Neural cell (in vitro differentiated cells): ENCODE measurements at regions not wholly inside any gene's neighbourhood (a gene's known extent, or its start where the extent isn't known, plus 50 kb on each side); places are given as distances from the start of the nearest gene placed in this dataset.

Experiments used
- H2AFZ ChIP-seq: fragments of 200-600, 300-800 bp; sonication (generic), shearing (Covaris generic); 2 replicates; pipeline ENCODE4 v1.6.0; 2014; ENCODE audit warnings: low read depth, mild to moderate bottlenecking, antibody characterized with exemption, low read length, moderate library complexity
- H3F3A ChIP-seq: fragments of 200-600 bp; shearing (Covaris generic); 2 replicates; pipeline ENCODE4 v1.6.1; 2016; ENCODE audit warnings: mild to moderate bottlenecking, moderate library complexity, mixed read lengths, antibody characterized with exemption, low read length; ENCODE audit not compliant: insufficient read depth, poor library complexity, severe bottlenecking
- H3K27ac ChIP-seq: fragments of 200-600, 300-800 bp; sonication (generic), shearing (Covaris generic); 2 replicates; pipeline ENCODE4 v1.5.1; 2014; ENCODE audit warnings: mild to moderate bottlenecking, low read length, moderate library complexity
- H3K27me3 ChIP-seq: fragments of 300-800, 200-600 bp; sonication (generic), shearing (Covaris generic); 2 replicates; pipeline ENCODE4 v1.6.0; 2014; ENCODE audit warnings: mild to moderate bottlenecking, low read depth, low read length, moderate library complexity; ENCODE audit not compliant: insufficient read depth
- H3K36me3 ChIP-seq: fragments of 300-800, 200-600 bp; sonication (generic), shearing (Covaris generic); 2 replicates; pipeline ENCODE4 v1.5.1; 2014; ENCODE audit warnings: mild to moderate bottlenecking, antibody characterized with exemption, low read length, moderate library complexity; ENCODE audit not compliant: insufficient read depth
- H3K4me2 ChIP-seq: fragments of 300-800, 200-600 bp; sonication (generic), shearing (Covaris generic); 2 replicates; pipeline ENCODE4 v1.6.0; 2014; ENCODE audit warnings: mild to moderate bottlenecking, low read length
- H3K4me3 ChIP-seq: fragments of 300-800, 200-600 bp; sonication (generic), shearing (Covaris generic); 2 replicates; pipeline ENCODE4 v1.5.1; 2014; ENCODE audit warnings: mild to moderate bottlenecking, low read length, moderate library complexity
- H3K79me2 ChIP-seq: fragments of 200-600 bp; shearing (Covaris generic); replicated peaks from 2 replicates; pipeline ENCODE4 v1.6.0; 2014; ENCODE audit warnings: mild to moderate bottlenecking, low read length, moderate library complexity; ENCODE audit not compliant: insufficient read depth
- H3K9ac ChIP-seq: fragments of 300-800, 200-600 bp; sonication (generic), shearing (Covaris generic); 2 replicates; pipeline ENCODE4 v1.6.1; 2016; ENCODE audit warnings: mild to moderate bottlenecking, low read length, mixed read lengths
- H3K9me2 ChIP-seq: fragments of 200-600 bp; shearing (Covaris generic); 2 replicates; pipeline ENCODE4 v1.6.1; 2016; ENCODE audit warnings: mild to moderate bottlenecking, low read length, mixed read lengths; ENCODE audit not compliant: insufficient read depth
- H3K9me3 ChIP-seq: fragments of 200-600, 300-800 bp; sonication (generic), shearing (Covaris generic); 2 replicates; pipeline ENCODE4 v1.6.1; 2016; ENCODE audit warnings: mild to moderate bottlenecking, mixed run types, low read length, moderate library complexity, mixed read lengths
- H4K20me1 ChIP-seq: fragments of 200-600 bp; shearing (Covaris generic); 2 replicates; pipeline ENCODE4 v1.6.1; 2016; ENCODE audit warnings: mild to moderate bottlenecking, mixed run types; ENCODE audit not compliant: insufficient read depth
- CTCF ChIP-seq: fragments of 450-650 bp; IDR thresholded peaks from 2 replicates; pipeline ENCODE4 v1.5.1; 2014; ENCODE audit warnings: antibody characterized with exemption, mild to moderate bottlenecking, moderate library complexity; ENCODE audit not compliant: poor library complexity, severe bottlenecking
- EP300 ChIP-seq: fragments of 450-650 bp; conservative IDR thresholded peaks from 2 replicates; pipeline ENCODE4 v1.6.1; 2014; ENCODE audit warnings: antibody characterized with exemption, mild to moderate bottlenecking, moderate library complexity; ENCODE audit not compliant: poor library complexity, severe bottlenecking
- EZH2 ChIP-seq: fragments of 200-600, 300-800 bp; shearing (Covaris generic), sonication (generic); IDR thresholded peaks from 2 replicates; pipeline ENCODE4 v1.6.1; 2014; ENCODE audit warnings: antibody characterized with exemption, low read length, borderline replicate concordance, mild to moderate bottlenecking; ENCODE audit not compliant: insufficient read depth, poor library complexity, severe bottlenecking
- MXI1 ChIP-seq: fragments of 450-650 bp; conservative IDR thresholded peaks from 2 replicates; pipeline ENCODE4 v1.6.1; 2014; ENCODE audit warnings: antibody characterized with exemption, mild to moderate bottlenecking; ENCODE audit not compliant: poor library complexity, severe bottlenecking
- POLR2AphosphoS5 ChIP-seq: IDR thresholded peaks from 2 replicates; pipeline ENCODE4 v1.6.1; 2012
- RAD21 ChIP-seq: fragments of 450-650 bp; conservative IDR thresholded peaks from 2 replicates; pipeline ENCODE4 v1.6.1; 2014; ENCODE audit warnings: antibody characterized with exemption, mild to moderate bottlenecking, moderate library complexity
- SMC3 ChIP-seq: fragments of 450-650 bp; conservative IDR thresholded peaks from 2 replicates; pipeline ENCODE4 v1.6.1; 2014; ENCODE audit warnings: antibody characterized with exemption, mild to moderate bottlenecking, moderate library complexity; ENCODE audit not compliant: poor library complexity
- TAF1 ChIP-seq: IDR thresholded peaks from 2 replicates; pipeline ENCODE4 v1.6.1; 2012; ENCODE audit warnings: low read depth
- TF ChIP-seq, protein P1 (sequence below): IDR thresholded peaks from 2 replicates; pipeline ENCODE4 v1.6.1; 2012; ENCODE audit warnings: borderline replicate concordance

- Histone ChIP-seq H3K4me2 (no peak overlapping the region), H3K27me3 (no peaks in the 10 kb centered on the region), H3K79me2 (no peaks in the 10 kb centered on the region), H4K20me1 (no peaks in the 10 kb centered on the region), H3K9me3 (no peaks in the 10 kb centered on the region), H3K9me2 (no peaks in the 10 kb centered on the region), H2AFZ (no peak overlapping the region), H3K4me3 (no peak overlapping the region), H3K9ac (no peak overlapping the region), H3F3A (no peaks in the 10 kb centered on the region), H3K27ac (no peak overlapping the region), H3K36me3 (no peaks in the 10 kb centered on the region)
- TF ChIP-seq EP300 = no peak
- no peak for TF ChIP-seq EZH2
- TF ChIP-seq, protein P1, sequence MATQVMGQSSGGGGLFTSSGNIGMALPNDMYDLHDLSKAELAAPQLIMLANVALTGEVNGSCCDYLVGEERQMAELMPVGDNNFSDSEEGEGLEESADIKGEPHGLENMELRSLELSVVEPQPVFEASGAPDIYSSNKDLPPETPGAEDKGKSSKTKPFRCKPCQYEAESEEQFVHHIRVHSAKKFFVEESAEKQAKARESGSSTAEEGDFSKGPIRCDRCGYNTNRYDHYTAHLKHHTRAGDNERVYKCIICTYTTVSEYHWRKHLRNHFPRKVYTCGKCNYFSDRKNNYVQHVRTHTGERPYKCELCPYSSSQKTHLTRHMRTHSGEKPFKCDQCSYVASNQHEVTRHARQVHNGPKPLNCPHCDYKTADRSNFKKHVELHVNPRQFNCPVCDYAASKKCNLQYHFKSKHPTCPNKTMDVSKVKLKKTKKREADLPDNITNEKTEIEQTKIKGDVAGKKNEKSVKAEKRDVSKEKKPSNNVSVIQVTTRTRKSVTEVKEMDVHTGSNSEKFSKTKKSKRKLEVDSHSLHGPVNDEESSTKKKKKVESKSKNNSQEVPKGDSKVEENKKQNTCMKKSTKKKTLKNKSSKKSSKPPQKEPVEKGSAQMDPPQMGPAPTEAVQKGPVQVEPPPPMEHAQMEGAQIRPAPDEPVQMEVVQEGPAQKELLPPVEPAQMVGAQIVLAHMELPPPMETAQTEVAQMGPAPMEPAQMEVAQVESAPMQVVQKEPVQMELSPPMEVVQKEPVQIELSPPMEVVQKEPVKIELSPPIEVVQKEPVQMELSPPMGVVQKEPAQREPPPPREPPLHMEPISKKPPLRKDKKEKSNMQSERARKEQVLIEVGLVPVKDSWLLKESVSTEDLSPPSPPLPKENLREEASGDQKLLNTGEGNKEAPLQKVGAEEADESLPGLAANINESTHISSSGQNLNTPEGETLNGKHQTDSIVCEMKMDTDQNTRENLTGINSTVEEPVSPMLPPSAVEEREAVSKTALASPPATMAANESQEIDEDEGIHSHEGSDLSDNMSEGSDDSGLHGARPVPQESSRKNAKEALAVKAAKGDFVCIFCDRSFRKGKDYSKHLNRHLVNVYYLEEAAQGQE = no peak
- TF ChIP-seq CTCF = no peak
- no peak for TF ChIP-seq MXI1
- TF ChIP-seq TAF1 = no peak
Observed at GRCh38 chr9:14402583-14402982, 88.6 kb upstream of the NFIB start.

DNA sequence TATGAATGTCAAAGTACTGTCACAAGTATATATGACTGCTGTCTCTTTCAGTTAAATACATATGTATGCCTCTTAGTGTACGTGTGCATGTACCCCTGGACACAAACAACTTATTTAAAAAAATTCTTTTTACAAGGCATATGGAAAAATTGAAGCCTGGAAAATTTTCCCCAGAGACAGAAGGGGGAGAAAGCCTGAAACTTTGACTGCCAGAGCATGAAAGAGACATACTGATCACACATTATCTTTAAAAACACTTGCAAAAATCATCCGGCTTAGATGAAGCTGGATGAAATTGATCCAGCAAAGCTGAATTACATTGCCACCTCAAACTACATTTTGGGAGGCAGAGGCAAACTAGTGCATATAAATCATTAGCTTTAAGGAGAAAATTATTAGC, 88.0 kb upstream of the NFIB start:
- TF ChIP-seq MXI1 (no peak), RAD21 (no peak), CTCF (no peak), TAF1 (no peak), EZH2 (no peak), EP300 (no peak), POLR2AphosphoS5 (no peak), SMC3 (no peak)
- TF ChIP-seq, protein P1 = no peak

More for the DNA sequence above, 88.0 kb upstream of the NFIB start:
- no peaks in the 10 kb centered on the region for H3K9me3 ChIP-seq
- no peaks in the 10 kb centered on the region for H3K27me3 ChIP-seq
- no peaks in the 10 kb centered on the region for H4K20me1 ChIP-seq
- H3K9me2 ChIP-seq = no peaks in the 10 kb centered on the region
- H3K79me2 ChIP-seq = no peaks in the 10 kb centered on the region
- no peaks in the 10 kb centered on the region for H3K36me3 ChIP-seq
- H3K9ac ChIP-seq = no peak overlapping the region
- H3K4me2 ChIP-seq = no peak overlapping the region
- H3K27ac ChIP-seq = no peak overlapping the region
- H3K4me3 ChIP-seq = no peak overlapping the region
- H2AFZ ChIP-seq = no peak overlapping the region
- H3F3A ChIP-seq = no peaks in the 10 kb centered on the region
